GM23338 (cell line): ENCODE measurements at regions not wholly inside any gene's neighbourhood (a gene's known extent, or its start where the extent isn't known, plus 50 kb on each side); places are given as distances from the start of the nearest gene placed in this dataset.

Source experiments
- ATAC-seq: fragments of 200-7000 bp; cut with Tn5 transposase; 3 replicates; pipeline ENCODE4 v1.9.1; 2020
- DNase-seq: peaks from one replicate; pipeline ENCODE4 v3.0.0-alpha.2; 2015; ENCODE audit warnings: low spot score
- H2AFZ ChIP-seq: fragments of 200-600 bp; sonication (generic); 2 replicates; pipeline ENCODE4 v1.8.0; 2016; ENCODE audit warnings: antibody characterized with exemption, mild to moderate bottlenecking, moderate library complexity
- H3F3A ChIP-seq: fragments of 200-600 bp; sonication (generic); replicated peaks from 2 replicates; pipeline ENCODE4 v1.8.0; 2017; ENCODE audit warnings: antibody characterized with exemption, mixed run types, low read depth
- H3K27ac ChIP-seq: fragments of 200-600 bp; sonication (generic); 2 replicates; pipeline ENCODE4 v1.6.1; 2016; ENCODE audit warnings: low read depth
- H3K27me3 ChIP-seq: fragments of 200-600 bp; sonication (generic); 2 replicates; pipeline ENCODE4 v1.8.0; 2016; ENCODE audit warnings: mild to moderate bottlenecking, mixed run types, moderate library complexity; ENCODE audit not compliant: insufficient read depth
- H3K36me3 ChIP-seq: fragments of 200-600 bp; sonication (generic); 2 replicates; pipeline ENCODE4 v1.8.0; 2016; ENCODE audit warnings: mild to moderate bottlenecking; ENCODE audit not compliant: insufficient read depth
- H3K4me1 ChIP-seq: fragments of 200-600 bp; sonication (generic); 2 replicates; pipeline ENCODE4 v1.8.0; 2016; ENCODE audit warnings: mild to moderate bottlenecking, moderate library complexity; ENCODE audit not compliant: insufficient read depth
- H3K4me2 ChIP-seq: fragments of 200-600 bp; sonication (generic); 2 replicates; pipeline ENCODE4 v1.7.1; 2017; ENCODE audit warnings: mixed run types
- H3K4me3 ChIP-seq: fragments of 200-600 bp; sonication (generic); 2 replicates; pipeline ENCODE4 v1.6.1; 2016; ENCODE audit warnings: mixed run types
- H3K79me2 ChIP-seq: fragments of 200-600 bp; sonication (generic); replicated peaks from 2 replicates; pipeline ENCODE4 v1.8.0; 2017; ENCODE audit warnings: mild to moderate bottlenecking; ENCODE audit not compliant: insufficient read depth
- H3K9me2 ChIP-seq: fragments of 200-600 bp; sonication (generic); 2 replicates; pipeline ENCODE4 v1.8.0; 2017; ENCODE audit not compliant: insufficient read depth
- H4K20me1 ChIP-seq: fragments of 200-600 bp; sonication (generic); replicated peaks from 2 replicates; pipeline ENCODE4 v1.8.0; 2017; ENCODE audit warnings: mild to moderate bottlenecking; ENCODE audit not compliant: insufficient read depth
- H3K27ac Mint-ChIP-seq: 2 replicates; pipeline ENCODE4 v1.8.0; 2020; ENCODE audit warnings: inconsistent platforms, mild to moderate bottlenecking, moderate library complexity, mixed read lengths
- H3K27me3 Mint-ChIP-seq: 3 replicates; pipeline ENCODE4 v1.8.0; 2022; ENCODE audit warnings: low read depth, mild to moderate bottlenecking, moderate library complexity, mixed read lengths, inconsistent platforms; ENCODE audit not compliant: insufficient read depth, poor library complexity
- H3K36me3 Mint-ChIP-seq: 3 replicates; pipeline ENCODE4 v1.8.0; 2021; ENCODE audit warnings: low read depth, mild to moderate bottlenecking, inconsistent platforms, moderate library complexity, mixed read lengths
- H3K4me1 Mint-ChIP-seq: 3 replicates; pipeline ENCODE4 v1.8.0; 2020; ENCODE audit warnings: mild to moderate bottlenecking, inconsistent platforms, mixed read lengths
- H3K4me3 Mint-ChIP-seq: 3 replicates; pipeline ENCODE4 v1.8.0; 2021; ENCODE audit warnings: moderate library complexity, mild to moderate bottlenecking, inconsistent platforms, mixed read lengths
- H3K9me3 Mint-ChIP-seq: 3 replicates; pipeline ENCODE4 v1.8.0; 2020; ENCODE audit warnings: moderate library complexity, mild to moderate bottlenecking, inconsistent platforms, mixed read lengths
- CREB1 ChIP-seq: fragments of 250-450 bp; sonication (Bioruptor Pico); IDR thresholded peaks from 2 replicates; pipeline ENCODE4 v1.5.0; 2020; ENCODE audit warnings: low read depth, mild to moderate bottlenecking, moderate library complexity
- CTCF ChIP-seq, 2 experiments: fragments of 200-600 bp in 1 of 2; sonication (generic) in 1 of 2; conservative IDR thresholded peaks; 2 replicates each; pipeline versions ENCODE4 v1.5.1 to v1.6.1; 2016 to 2017; ENCODE audit warnings: antibody characterized with exemption in 2 of 2, low read depth in 2 of 2, mild to moderate bottlenecking in 2 of 2, moderate library complexity in 1 of 2
- ETS1 ChIP-seq: IDR thresholded peaks from 2 replicates; pipeline ENCODE4 v1.6.1; 2016; ENCODE audit warnings: antibody characterized with exemption
- EZH2 ChIP-seq: fragments of 200-600 bp; sonication (generic); IDR thresholded peaks from one replicate; pipeline ENCODE4 v1.8.0; 2017; ENCODE audit warnings: antibody characterized with exemption, mild to moderate bottlenecking, low read depth; ENCODE audit not compliant: unreplicated experiment
- EZH2phosphoT487 ChIP-seq: fragments of 200-600 bp; sonication (generic); IDR thresholded peaks from one replicate; pipeline ENCODE4 v1.8.1; 2018; ENCODE audit warnings: antibody characterized with exemption; ENCODE audit not compliant: unreplicated experiment
- JUNB ChIP-seq: IDR thresholded peaks from one replicate; pipeline ENCODE4 v1.6.1; 2016; ENCODE audit warnings: antibody characterized with exemption; ENCODE audit not compliant: unreplicated experiment
- NANOG ChIP-seq: IDR thresholded peaks from 2 replicates; pipeline ENCODE4 v1.6.1; 2016; ENCODE audit warnings: antibody characterized with exemption, borderline replicate concordance
- POLR2AphosphoS5 ChIP-seq: IDR thresholded peaks from 2 replicates; pipeline ENCODE4 v1.6.1; 2016; ENCODE audit warnings: antibody characterized with exemption, low read depth
- REST ChIP-seq: IDR thresholded peaks from one replicate; pipeline ENCODE4 v1.6.1; 2018; ENCODE audit warnings: antibody characterized with exemption; ENCODE audit not compliant: unreplicated experiment
- STAT1 ChIP-seq: IDR thresholded peaks from one replicate; pipeline ENCODE4 v1.6.1; 2016; ENCODE audit warnings: antibody characterized with exemption; ENCODE audit not compliant: unreplicated experiment
- ZNF114 ChIP-seq: fragments of 250-450 bp; sonication (Bioruptor Pico); IDR thresholded peaks from 2 replicates; pipeline ENCODE4 v1.5.0; 2020; ENCODE audit warnings: mild to moderate bottlenecking, moderate library complexity
- ZNF331 ChIP-seq: fragments of 250-450 bp; sonication (Bioruptor Pico); IDR thresholded peaks from 2 replicates; pipeline ENCODE4 v1.5.0; 2020; ENCODE audit warnings: low read depth, mild to moderate bottlenecking, moderate library complexity
- TF ChIP-seq, protein P1 (sequence below): fragments of 250-450 bp; sonication (Bioruptor Pico); IDR thresholded peaks from 2 replicates; pipeline ENCODE4 v1.5.0; 2020; ENCODE audit warnings: mild to moderate bottlenecking, moderate library complexity

GRCh38 chr12:131494216-131494615 lies 216.7 kb upstream of the SFSWAP start:
- Mint-ChIP-seq H3K27ac (no peak overlapping the region), H3K4me1 (no peaks in the 10 kb centered on the region), H3K4me3 (no peak overlapping the region), H3K9me3 (no peaks in the 10 kb centered on the region), H3K27me3 (no peaks in the 10 kb centered on the region), H3K36me3 (no peaks in the 10 kb centered on the region)
- Histone ChIP-seq H3K36me3 (no peaks in the 10 kb centered on the region), H4K20me1 (no peaks in the 10 kb centered on the region), H3K4me3 (no peak overlapping the region), H3K9me2 (peaks cover 6% of the 10 kb centered on the region; the same call in 1 of the 2 replicates), H3K27ac (no peak overlapping the region), H3K79me2 (no peaks in the 10 kb centered on the region), H3K4me2 (no peak overlapping the region), H2AFZ (no peak overlapping the region), H3K27me3 (no peaks in the 10 kb centered on the region), H3F3A (no peaks in the 10 kb centered on the region), H3K4me1 (no peaks in the 10 kb centered on the region)
- ATAC-seq, result no peak
- no peak for TF ChIP-seq POLR2AphosphoS5
- TF ChIP-seq CTCF (conservative IDR thresholded peaks at IDR 0.05; ENCODE audit: low read depth in 2 of 2), result no peak
- TF ChIP-seq REST, result no peak
- TF ChIP-seq EZH2phosphoT487, result no peak
- TF ChIP-seq ZNF331, result no peak
- TF ChIP-seq, protein P1, sequence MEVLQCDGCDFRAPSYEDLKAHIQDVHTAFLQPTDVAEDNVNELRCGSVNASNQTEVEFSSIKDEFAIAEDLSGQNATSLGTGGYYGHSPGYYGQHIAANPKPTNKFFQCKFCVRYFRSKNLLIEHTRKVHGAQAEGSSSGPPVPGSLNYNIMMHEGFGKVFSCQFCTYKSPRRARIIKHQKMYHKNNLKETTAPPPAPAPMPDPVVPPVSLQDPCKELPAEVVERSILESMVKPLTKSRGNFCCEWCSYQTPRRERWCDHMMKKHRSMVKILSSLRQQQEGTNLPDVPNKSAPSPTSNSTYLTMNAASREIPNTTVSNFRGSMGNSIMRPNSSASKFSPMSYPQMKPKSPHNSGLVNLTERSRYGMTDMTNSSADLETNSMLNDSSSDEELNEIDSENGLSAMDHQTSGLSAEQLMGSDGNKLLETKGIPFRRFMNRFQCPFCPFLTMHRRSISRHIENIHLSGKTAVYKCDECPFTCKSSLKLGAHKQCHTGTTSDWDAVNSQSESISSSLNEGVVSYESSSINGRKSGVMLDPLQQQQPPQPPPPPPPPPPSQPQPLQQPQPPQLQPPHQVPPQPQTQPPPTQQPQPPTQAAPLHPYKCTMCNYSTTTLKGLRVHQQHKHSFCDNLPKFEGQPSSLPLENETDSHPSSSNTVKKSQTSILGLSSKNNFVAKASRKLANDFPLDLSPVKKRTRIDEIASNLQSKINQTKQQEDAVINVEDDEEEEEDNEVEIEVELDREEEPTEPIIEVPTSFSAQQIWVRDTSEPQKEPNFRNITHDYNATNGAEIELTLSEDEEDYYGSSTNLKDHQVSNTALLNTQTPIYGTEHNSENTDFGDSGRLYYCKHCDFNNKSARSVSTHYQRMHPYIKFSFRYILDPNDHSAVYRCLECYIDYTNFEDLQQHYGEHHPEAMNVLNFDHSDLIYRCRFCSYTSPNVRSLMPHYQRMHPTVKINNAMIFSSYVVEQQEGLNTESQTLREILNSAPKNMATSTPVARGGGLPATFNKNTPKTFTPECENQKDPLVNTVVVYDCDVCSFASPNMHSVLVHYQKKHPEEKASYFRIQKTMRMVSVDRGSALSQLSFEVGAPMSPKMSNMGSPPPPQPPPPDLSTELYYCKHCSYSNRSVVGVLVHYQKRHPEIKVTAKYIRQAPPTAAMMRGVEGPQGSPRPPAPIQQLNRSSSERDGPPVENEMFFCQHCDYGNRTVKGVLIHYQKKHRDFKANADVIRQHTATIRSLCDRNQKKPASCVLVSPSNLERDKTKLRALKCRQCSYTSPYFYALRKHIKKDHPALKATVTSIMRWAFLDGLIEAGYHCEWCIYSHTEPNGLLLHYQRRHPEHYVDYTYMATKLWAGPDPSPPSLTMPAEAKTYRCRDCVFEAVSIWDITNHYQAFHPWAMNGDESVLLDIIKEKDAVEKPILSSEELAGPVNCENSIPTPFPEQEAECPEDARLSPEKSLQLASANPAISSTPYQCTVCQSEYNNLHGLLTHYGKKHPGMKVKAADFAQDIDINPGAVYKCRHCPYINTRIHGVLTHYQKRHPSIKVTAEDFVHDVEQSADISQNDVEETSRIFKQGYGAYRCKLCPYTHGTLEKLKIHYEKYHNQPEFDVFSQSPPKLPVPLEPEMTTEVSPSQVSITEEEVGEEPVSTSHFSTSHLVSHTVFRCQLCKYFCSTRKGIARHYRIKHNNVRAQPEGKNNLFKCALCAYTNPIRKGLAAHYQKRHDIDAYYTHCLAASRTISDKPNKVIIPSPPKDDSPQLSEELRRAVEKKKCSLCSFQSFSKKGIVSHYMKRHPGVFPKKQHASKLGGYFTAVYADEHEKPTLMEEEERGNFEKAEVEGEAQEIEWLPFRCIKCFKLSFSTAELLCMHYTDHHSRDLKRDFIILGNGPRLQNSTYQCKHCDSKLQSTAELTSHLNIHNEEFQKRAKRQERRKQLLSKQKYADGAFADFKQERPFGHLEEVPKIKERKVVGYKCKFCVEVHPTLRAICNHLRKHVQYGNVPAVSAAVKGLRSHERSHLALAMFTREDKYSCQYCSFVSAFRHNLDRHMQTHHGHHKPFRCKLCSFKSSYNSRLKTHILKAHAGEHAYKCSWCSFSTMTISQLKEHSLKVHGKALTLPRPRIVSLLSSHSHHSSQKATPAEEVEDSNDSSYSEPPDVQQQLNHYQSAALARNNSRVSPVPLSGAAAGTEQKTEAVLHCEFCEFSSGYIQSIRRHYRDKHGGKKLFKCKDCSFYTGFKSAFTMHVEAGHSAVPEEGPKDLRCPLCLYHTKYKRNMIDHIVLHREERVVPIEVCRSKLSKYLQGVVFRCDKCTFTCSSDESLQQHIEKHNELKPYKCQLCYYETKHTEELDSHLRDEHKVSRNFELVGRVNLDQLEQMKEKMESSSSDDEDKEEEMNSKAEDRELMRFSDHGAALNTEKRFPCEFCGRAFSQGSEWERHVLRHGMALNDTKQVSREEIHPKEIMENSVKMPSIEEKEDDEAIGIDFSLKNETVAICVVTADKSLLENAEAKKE, result no peak
- TF ChIP-seq JUNB, result no peak
- no peak for TF ChIP-seq CREB1 (CRISPR knock-in tag)
- TF ChIP-seq EZH2, result no peak
- no peak for TF ChIP-seq NANOG
- TF ChIP-seq ETS1, result no peak
- no peak for TF ChIP-seq STAT1
- no peak for TF ChIP-seq ZNF114 (CRISPR knock-in tag)
- no peak for DNase-seq
